Right atrium auricular region (tissue), 2 donors: ENCODE measurements at regions not wholly inside any gene's neighbourhood (a gene's known extent, or its start where the extent isn't known, plus 50 kb on each side); places are given as distances from the start of the nearest gene placed in this dataset.
A peak's percentile ranks its signal among the peaks of the same experiment; 100 is the strongest.

Experiments
- DNase-seq: peaks from one replicate; pipeline ENCODE4 v3.0.0-alpha.2; 2019; ENCODE audit warnings: low spot score
- H3K27ac ChIP-seq, 2 donors: fragments of 200-600 bp; sonication (generic); 1 replicate in 1 of 2; 2 replicates in 1 of 2; pipeline ENCODE4 v1.5.1; 2016 to 2019
- H3K27me3 ChIP-seq, 2 donors: fragments of 200-600 bp; sonication (generic); one replicate each; pipeline versions ENCODE4 v1.5.1 to v1.6.0; 2017 to 2019
- H3K36me3 ChIP-seq: fragments of 200-600 bp; sonication (generic); one replicate; pipeline ENCODE4 v1.5.1; 2016
- H3K4me1 ChIP-seq, 2 donors: fragments of 200-600 bp; sonication (generic); one replicate each; pipeline versions ENCODE4 v1.5.1 to v1.6.0; 2017 to 2019
- H3K4me3 ChIP-seq, 2 donors: fragments of 200-600 bp; sonication (generic); 1 replicate in 1 of 2; 2 replicates in 1 of 2; pipeline ENCODE4 v1.5.1; 2017 to 2019; ENCODE audit warnings: mild to moderate bottlenecking in 1 of 2, moderate library complexity in 1 of 2
- H3K9me3 ChIP-seq, 2 donors: fragments of 200-600 bp; sonication (generic); one replicate each; pipeline ENCODE4 v1.5.1; 2019
- TF ChIP-seq, protein P1 (sequence below), 2 donors: fragments of 200-600 bp; sonication (generic); IDR thresholded peaks; one replicate each; pipeline ENCODE4 v1.5.1; 2019; ENCODE audit warnings: antibody characterized with exemption in 2 of 2

DNA sequence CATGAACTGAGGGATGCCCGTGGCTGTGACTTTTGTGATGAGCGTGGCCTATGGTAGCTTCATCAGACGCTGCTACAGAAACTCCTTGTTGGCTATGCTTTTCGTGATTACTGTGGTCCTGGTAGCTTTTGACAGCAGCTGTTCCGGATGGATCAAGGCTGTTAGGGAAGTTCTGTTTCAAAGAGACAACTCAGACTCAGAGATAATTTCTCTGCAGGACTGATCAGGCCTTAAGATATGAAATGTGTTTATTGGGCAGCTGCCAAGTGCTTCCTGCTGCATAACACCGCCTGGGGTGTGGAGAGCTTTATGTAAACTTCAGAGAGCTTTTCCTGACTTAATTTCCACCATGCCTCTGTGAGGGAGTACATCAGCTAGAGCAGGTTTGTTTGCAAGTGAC is 243.8 kb downstream of the TSN start:
- peaks cover 0 to 11% of the 10 kb centered on the region in 2 donors for H3K4me1 ChIP-seq
- H3K36me3 ChIP-seq = no peaks in the 10 kb centered on the region
- no peak for DNase-seq
- H3K9me3 ChIP-seq = no peaks in the 10 kb centered on the region
- no peak overlapping the region for H3K27ac ChIP-seq
- TF ChIP-seq, protein P1, sequence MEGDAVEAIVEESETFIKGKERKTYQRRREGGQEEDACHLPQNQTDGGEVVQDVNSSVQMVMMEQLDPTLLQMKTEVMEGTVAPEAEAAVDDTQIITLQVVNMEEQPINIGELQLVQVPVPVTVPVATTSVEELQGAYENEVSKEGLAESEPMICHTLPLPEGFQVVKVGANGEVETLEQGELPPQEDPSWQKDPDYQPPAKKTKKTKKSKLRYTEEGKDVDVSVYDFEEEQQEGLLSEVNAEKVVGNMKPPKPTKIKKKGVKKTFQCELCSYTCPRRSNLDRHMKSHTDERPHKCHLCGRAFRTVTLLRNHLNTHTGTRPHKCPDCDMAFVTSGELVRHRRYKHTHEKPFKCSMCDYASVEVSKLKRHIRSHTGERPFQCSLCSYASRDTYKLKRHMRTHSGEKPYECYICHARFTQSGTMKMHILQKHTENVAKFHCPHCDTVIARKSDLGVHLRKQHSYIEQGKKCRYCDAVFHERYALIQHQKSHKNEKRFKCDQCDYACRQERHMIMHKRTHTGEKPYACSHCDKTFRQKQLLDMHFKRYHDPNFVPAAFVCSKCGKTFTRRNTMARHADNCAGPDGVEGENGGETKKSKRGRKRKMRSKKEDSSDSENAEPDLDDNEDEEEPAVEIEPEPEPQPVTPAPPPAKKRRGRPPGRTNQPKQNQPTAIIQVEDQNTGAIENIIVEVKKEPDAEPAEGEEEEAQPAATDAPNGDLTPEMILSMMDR (IDR thresholded peaks at IDR 0.05) = no peak
- H3K4me3 ChIP-seq = no peak overlapping the region
- H3K27me3 ChIP-seq = no peaks in the 10 kb centered on the region

DNA sequence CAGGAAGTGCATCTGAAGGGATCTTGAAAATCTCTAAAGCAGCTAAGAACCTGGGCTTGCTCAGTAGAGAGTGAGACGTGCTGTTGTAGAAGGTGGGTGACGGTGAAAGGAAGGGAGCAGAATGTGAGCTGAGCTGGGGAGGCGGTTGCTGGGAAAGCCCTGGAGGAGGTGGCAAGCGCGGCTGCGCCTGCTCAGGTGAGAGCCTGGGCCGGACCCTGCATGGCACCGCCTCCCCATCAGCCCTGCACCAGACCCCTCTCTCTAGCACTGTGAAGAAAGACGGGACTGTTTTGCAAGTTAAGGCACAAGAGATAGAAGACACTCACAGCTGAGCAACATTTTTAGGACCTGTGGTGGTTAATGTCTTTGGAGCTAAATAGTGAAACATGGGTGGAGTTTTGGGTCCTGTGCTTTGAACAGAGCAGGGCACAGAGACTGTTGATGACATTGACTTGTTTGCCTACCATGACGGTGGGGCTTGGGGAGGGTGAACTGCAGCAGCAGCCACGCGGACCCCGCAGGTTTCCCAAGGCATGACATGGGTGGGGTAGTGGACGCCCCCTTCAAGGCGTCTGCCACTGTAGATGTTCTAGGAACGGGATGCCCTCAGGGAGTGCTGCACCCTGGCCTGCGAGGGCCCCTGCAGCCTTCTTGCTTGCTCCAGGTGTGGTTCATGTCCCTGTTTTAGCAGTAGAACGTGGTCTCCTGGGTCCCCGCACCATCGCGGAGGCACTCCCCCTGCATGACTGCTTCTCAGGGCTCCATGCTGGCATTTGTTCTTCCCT is 245.3 kb downstream of the TSN start:
- Histone ChIP-seq H3K9me3 (no peaks in the 10 kb centered on the region), H3K36me3 (no peaks in the 10 kb centered on the region), H3K4me3 (no peak overlapping the region), H3K27ac (no peak overlapping the region), H3K27me3 (no peaks in the 10 kb centered on the region), H3K4me1 (peaks cover 0 to 11% of the 10 kb centered on the region in 2 donors)
- DNase-seq = no peak
- TF ChIP-seq, protein P1 (IDR thresholded peaks at IDR 0.05) = no peak

DNA sequence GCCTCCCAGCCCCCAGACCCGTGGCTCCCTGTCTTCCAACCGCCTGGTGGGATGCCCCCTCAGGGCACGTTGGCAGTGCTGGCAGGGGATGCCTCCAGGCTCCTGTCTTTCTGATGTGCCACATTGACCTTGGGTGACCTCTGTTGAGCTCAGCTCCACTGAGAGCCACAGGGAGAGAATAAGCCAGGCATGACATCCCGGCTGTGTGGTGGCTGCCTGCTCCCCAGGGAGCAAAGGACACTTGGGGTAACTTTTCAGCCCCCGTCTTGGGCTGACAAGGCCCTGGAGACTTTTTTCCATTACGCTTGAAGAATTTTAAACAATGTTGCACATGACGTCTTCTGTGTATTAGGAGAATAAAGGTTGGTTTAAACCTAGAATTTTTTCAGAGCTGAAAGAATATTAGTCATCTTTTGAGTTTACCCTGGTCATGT is 246.0 kb downstream of the TSN start:
- TF ChIP-seq, protein P1 (IDR thresholded peaks at IDR 0.05) = no peak
- H3K27me3 ChIP-seq = no peaks in the 10 kb centered on the region
- H3K4me3 ChIP-seq = no peak overlapping the region
- no peaks in the 10 kb centered on the region for H3K36me3 ChIP-seq
- peaks cover 0 to 11% of the 10 kb centered on the region in 2 donors for H3K4me1 ChIP-seq
- no peak for DNase-seq
- H3K9me3 ChIP-seq = no peaks in the 10 kb centered on the region
- no peak overlapping the region for H3K27ac ChIP-seq

GRCh38 chr2:122003196-122003940 is 247.9 kb downstream of the TSN start:
- TF ChIP-seq, protein P1 (IDR thresholded peaks at IDR 0.05) = no peak
- H3K9me3 ChIP-seq = no peaks in the 10 kb centered on the region
- DNase-seq = no peak
- H3K4me3 ChIP-seq = no peak overlapping the region
- H3K36me3 ChIP-seq = no peaks in the 10 kb centered on the region
- no peaks in the 10 kb centered on the region for H3K27me3 ChIP-seq
- H3K4me1 ChIP-seq = peaks cover 0 to 11% of the 10 kb centered on the region in 2 donors
- no peak overlapping the region for H3K27ac ChIP-seq

DNA sequence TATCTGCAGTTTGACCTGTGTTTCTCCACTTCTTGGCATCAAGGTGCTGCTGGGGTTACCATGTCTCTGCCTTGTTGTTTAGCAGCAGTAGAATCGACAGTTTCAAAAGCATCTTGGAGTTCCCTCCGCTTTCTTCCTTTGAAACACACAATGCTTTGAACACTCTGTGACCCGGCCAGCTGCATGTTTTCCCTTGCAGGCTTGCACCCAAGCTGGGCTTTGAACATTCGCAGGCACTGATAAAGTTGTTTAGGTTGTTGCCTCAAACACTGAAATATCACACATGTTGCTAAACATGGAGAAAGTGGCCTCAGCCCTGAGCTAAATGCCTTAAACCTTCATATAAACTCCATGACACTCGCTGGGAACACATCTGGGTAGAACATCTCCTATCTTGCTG is 251.7 kb downstream of the TSN start:
- Histone ChIP-seq H3K4me1 (no peaks in the 10 kb centered on the region), H3K9me3 (no peaks in the 10 kb centered on the region), H3K36me3 (no peaks in the 10 kb centered on the region), H3K27me3 (no peaks in the 10 kb centered on the region), H3K4me3 (no peak overlapping the region), H3K27ac (no peak overlapping the region)
- TF ChIP-seq, protein P1 (IDR thresholded peaks at IDR 0.05) = no peak
- peak; percentile 11 for DNase-seq
